ENCODE measurements at regions not wholly inside any gene's neighbourhood (a gene's known extent, or its start where the extent isn't known, plus 50 kb on each side); places are given as distances from the start of the nearest gene placed in this dataset.
"Not testable (repeated sequence)": the region's sequence is repeated elsewhere in the genome, so short reads cannot be mapped to it uniquely, and the experiment has no call there.

DNA sequence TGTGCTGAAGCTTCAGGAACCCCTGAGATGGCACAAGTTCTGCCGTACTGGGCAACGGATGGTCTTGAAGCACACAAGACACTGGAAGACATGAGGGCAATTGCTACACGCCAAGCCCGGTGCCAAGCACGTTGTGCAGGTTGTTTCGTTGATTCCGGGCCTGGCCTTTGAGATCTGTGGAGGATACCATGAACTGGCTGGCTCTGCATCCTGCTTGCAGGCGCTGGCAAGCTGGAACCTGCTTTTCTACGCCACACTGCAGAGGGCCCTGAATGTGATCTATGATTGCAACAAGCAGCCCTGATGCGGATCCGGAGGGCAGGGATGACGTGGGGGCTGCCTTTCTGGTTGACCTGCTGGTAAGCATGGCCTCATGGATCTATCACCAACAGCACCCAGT lies 262.5 kb upstream of the ATP10A start:
- no peaks in the 10 kb centered on the region for H3K36me3 ChIP-seq (ENCODE audit: insufficient read depth, low read length)
- POLR2A ChIA-PET: no interaction called here
- no peak overlapping the region for H3K4me3 Mint-ChIP-seq
- no peaks in the 10 kb centered on the region for H3K9me3 Mint-ChIP-seq
- H3K27ac ChIP-seq (ENCODE audit: low read depth, low read length): no peak overlapping the region
- H3K9me3 ChIP-seq (ENCODE audit: low read length): no peaks in the 10 kb centered on the region
- H3K27me3 Mint-ChIP-seq: peaks cover 3 to 5% of the 10 kb centered on the region in 2 donors
- no peak overlapping the region for H3K4me3 ChIP-seq (ENCODE audit: low read length)
- DNase-seq: no peak
- no peaks in the 10 kb centered on the region for H3K27me3 ChIP-seq (ENCODE audit: insufficient read depth, low read length, poor library complexity, severe bottlenecking)
- no peaks in the 10 kb centered on the region for H3K36me3 Mint-ChIP-seq
- H3K4me1 ChIP-seq (ENCODE audit: insufficient read depth, low read length): no peaks in the 10 kb centered on the region
- H3K27ac Mint-ChIP-seq: no peak overlapping the region
- H3K4me1 Mint-ChIP-seq: no peaks in the 10 kb centered on the region
- CTCF ChIA-PET: no interaction called here

DNA sequence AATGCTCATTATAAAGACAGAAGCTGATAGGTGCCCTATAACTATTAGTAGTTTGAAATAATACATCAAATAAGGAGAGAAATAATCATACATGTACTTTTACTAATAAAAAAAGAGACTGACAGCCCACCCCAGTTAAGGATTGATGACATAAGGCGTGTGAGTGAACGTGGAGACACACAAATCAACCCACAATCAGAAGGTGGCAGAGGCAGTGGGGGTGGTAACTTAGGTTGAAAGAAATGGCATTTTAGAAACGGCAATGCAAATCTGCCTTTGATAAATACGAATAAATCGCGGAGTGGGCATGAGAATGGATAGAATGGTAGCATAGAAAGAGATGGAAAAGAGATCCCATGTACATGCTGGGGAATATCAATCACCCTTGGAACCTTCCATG lies 256.2 kb upstream of the ATP10A start:
- POLR2A ChIA-PET: no interaction called here
- Histone ChIP-seq H3K36me3 (ENCODE audit: insufficient read depth, low read length) (no peaks in the 10 kb centered on the region), H3K9me3 (ENCODE audit: low read length) (no peaks in the 10 kb centered on the region), H3K27ac (ENCODE audit: low read depth, low read length) (no peak overlapping the region), H3K4me1 (ENCODE audit: insufficient read depth, low read length) (no peaks in the 10 kb centered on the region), H3K4me3 (ENCODE audit: low read length) (no peak overlapping the region), H3K27me3 (ENCODE audit: insufficient read depth, low read length, poor library complexity, severe bottlenecking) (no peaks in the 10 kb centered on the region)
- CTCF ChIA-PET: no interaction called here
- no peaks in the 10 kb centered on the region for H3K36me3 Mint-ChIP-seq
- H3K27me3 Mint-ChIP-seq: no peaks in the 10 kb centered on the region
- H3K4me3 Mint-ChIP-seq: no peak overlapping the region
- DNase-seq: no peak
- no peak overlapping the region for H3K27ac Mint-ChIP-seq
- no peaks in the 10 kb centered on the region for H3K4me1 Mint-ChIP-seq
- H3K9me3 Mint-ChIP-seq: peaks cover 0 to 4% (median 0%) of the 10 kb centered on the region in 5 donors

DNA sequence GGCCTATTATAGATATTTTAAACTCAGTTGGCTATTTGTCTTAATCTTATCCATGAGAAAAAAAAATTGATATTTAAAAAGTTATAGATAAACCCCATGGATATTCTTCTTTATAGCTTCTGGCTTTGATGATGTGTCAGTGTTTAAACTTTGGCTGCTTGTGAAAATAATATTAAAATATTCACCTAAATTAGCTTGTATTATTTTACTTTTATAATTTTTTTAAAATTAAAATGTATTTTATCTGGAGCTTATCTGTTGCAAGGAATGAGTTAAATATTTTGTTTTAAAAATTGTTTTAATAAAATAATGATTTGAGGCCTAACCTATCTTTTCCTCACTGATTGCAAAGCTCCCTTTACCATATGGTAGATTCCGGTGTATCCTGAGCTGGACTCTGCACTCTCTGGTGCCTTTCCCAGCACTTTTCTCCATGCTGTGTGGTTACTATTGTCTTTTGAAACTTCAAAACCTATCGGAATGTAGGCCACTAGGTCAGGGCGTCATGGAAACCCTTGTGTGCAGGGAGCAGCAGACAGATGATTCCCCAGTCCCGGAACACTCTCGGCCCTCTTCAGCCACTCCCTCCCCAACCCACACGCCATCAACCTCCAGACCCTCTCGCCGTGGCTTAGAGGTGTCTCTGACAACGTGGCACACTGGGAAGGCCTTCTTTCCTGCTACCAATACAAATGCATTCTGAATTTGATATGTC lies 252.3 kb upstream of the ATP10A start:
- Histone ChIP-seq H3K4me3 (ENCODE audit: low read length) (no peak overlapping the region), H3K36me3 (ENCODE audit: insufficient read depth, low read length) (no peaks in the 10 kb centered on the region), H3K27ac (ENCODE audit: low read depth, low read length) (no peak overlapping the region), H3K4me1 (ENCODE audit: insufficient read depth, low read length) (no peaks in the 10 kb centered on the region), H3K9me3 (ENCODE audit: low read length) (no peaks in the 10 kb centered on the region), H3K27me3 (ENCODE audit: insufficient read depth, low read length, poor library complexity, severe bottlenecking) (no peaks in the 10 kb centered on the region)
- CTCF ChIA-PET: no interaction called here
- no peaks in the 10 kb centered on the region for H3K4me1 Mint-ChIP-seq
- POLR2A ChIA-PET: no interaction called here
- no peak for DNase-seq
- no peaks in the 10 kb centered on the region for H3K27me3 Mint-ChIP-seq
- no peak overlapping the region for H3K4me3 Mint-ChIP-seq
- H3K9me3 Mint-ChIP-seq: peaks cover 0 to 4% (median 0%) of the 10 kb centered on the region in 5 donors
- H3K36me3 Mint-ChIP-seq: no peaks in the 10 kb centered on the region
- H3K27ac Mint-ChIP-seq: no peak overlapping the region

DNA sequence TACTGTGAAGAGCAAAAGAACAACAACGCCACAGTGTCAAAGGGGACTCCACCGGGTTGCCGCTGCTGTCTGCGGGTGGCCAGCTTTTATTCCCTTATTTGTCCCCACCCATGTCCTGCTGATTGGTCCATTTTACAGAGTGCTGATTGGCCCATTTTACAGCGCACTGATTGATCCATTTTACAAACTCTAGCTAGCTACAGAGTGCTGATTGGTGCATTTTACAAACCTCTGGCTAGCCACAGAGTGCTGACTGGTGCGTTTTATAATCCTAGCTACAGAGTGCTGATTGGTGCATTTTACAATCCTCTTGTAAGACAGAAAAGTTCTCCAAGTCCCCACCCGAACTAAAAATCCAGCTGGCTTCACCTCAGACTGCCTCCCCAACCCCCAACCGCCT lies 251.0 kb upstream of the ATP10A start:
- H3K9me3 ChIP-seq (ENCODE audit: low read length); H3K27ac ChIP-seq (ENCODE audit: low read depth, low read length); H3K4me3 ChIP-seq (ENCODE audit: low read length); CTCF ChIA-PET; H3K27me3 Mint-ChIP-seq; H3K4me1 ChIP-seq (ENCODE audit: insufficient read depth, low read length); DNase-seq; H3K27me3 ChIP-seq (ENCODE audit: insufficient read depth, low read length, poor library complexity, severe bottlenecking); H3K36me3 Mint-ChIP-seq; POLR2A ChIA-PET; H3K36me3 ChIP-seq (ENCODE audit: insufficient read depth, low read length); H3K4me1 Mint-ChIP-seq; H3K9me3 Mint-ChIP-seq; H3K27ac Mint-ChIP-seq: not testable (repeated sequence)
- peak overlapping the region in 1 of 7 donors; percentile 32 for H3K4me3 Mint-ChIP-seq

DNA sequence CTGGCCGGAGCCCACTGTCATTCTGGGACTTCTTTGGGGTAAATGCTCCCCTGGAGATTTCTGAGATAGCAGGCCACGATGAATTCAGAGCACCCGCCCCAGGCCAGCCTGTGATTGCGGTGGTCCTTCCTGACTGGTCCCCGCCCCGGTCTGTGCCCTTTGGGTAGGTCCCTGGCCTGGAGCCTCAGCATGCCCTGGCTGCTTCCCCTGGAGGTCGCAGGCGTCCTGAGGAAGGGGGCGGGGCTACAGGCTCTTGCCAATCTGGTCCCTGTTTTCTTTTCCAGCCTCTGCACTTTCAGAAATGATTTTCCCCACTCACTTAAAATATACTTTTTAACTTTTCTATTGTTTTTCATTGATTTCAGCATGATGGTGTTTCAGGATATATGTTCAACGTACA lies 250.2 kb upstream of the ATP10A start:
- DNase-seq: no peak
- H3K36me3 ChIP-seq (ENCODE audit: insufficient read depth, low read length): no peaks in the 10 kb centered on the region
- Mint-ChIP-seq H3K9me3 (peaks cover 0 to 2% (median 0%) of the 10 kb centered on the region in 5 donors), H3K4me3 (no peak overlapping the region), H3K4me1 (no peaks in the 10 kb centered on the region), H3K36me3 (no peaks in the 10 kb centered on the region), H3K27me3 (no peaks in the 10 kb centered on the region), H3K27ac (no peak overlapping the region)
- no peaks in the 10 kb centered on the region for H3K4me1 ChIP-seq (ENCODE audit: insufficient read depth, low read length)
- no peaks in the 10 kb centered on the region for H3K27me3 ChIP-seq (ENCODE audit: insufficient read depth, low read length, poor library complexity, severe bottlenecking)
- no peak overlapping the region for H3K4me3 ChIP-seq (ENCODE audit: low read length)
- H3K27ac ChIP-seq (ENCODE audit: low read depth, low read length): no peak overlapping the region
- POLR2A ChIA-PET: no interaction called here
- H3K9me3 ChIP-seq (ENCODE audit: low read length): no peaks in the 10 kb centered on the region
- CTCF ChIA-PET: no interaction called here

DNA sequence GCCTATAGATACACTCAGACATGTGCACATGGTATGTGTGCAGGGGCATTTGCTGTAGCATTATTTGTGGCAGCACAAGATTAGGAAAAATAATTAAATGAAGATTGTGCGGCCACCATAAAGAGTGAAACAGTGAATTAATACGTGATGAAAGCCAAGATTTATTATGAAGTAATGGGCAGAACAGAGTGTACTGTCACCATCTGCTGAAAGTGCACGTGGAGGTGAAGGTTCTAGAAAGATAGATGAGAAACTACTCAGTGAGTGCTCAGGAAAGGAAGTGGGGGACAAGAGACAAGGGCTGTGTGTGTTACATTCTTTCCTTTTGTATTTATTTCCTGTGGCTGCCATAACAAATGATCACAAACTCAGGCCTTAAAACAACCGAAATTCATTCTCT lies 246.1 kb upstream of the ATP10A start:
- Mint-ChIP-seq H3K9me3 (peaks cover 0 to 10% (median 9%) of the 10 kb centered on the region in 5 donors), H3K4me3 (no peak overlapping the region), H3K4me1 (no peaks in the 10 kb centered on the region), H3K27ac (no peak overlapping the region), H3K36me3 (no peaks in the 10 kb centered on the region), H3K27me3 (peaks cover 0 to 3% of the 10 kb centered on the region in 2 donors)
- no peaks in the 10 kb centered on the region for H3K4me1 ChIP-seq (ENCODE audit: insufficient read depth, low read length)
- no peaks in the 10 kb centered on the region for H3K9me3 ChIP-seq (ENCODE audit: low read length)
- DNase-seq: no peak
- no peaks in the 10 kb centered on the region for H3K27me3 ChIP-seq (ENCODE audit: insufficient read depth, low read length, poor library complexity, severe bottlenecking)
- H3K36me3 ChIP-seq (ENCODE audit: insufficient read depth, low read length): no peaks in the 10 kb centered on the region
- CTCF ChIA-PET: no interaction called here
- H3K4me3 ChIP-seq (ENCODE audit: low read length): no peak overlapping the region
- no peak overlapping the region for H3K27ac ChIP-seq (ENCODE audit: low read depth, low read length)
- POLR2A ChIA-PET: no interaction called here

DNA sequence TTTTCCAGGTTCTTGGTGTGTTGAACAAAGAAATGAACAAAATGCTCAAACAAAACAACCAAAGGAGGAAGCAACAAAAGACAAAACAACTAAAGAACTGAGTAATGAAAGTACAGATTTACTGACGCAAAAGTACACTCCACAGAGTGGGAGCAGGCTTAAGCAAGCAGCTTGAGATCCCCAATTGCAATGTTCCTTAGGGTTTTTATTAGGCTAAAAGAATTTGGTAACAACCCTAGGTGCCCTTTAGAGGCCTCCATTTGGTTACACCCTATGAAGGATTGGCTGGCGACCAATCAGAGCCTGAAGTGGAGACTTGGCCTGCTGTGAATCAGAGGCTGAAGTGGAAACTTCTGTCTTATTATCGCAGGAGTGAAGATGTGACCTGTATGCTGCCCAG lies 243.4 kb upstream of the ATP10A start:
- Mint-ChIP-seq H3K27me3 (peaks cover 3 to 4% of the 10 kb centered on the region in 2 donors), H3K4me3 (peak overlapping the region in 1 of 7 donors; percentile 27), H3K4me1 (no peaks in the 10 kb centered on the region), H3K9me3 (peaks cover 0 to 10% (median 9%) of the 10 kb centered on the region in 5 donors), H3K27ac (no peak overlapping the region), H3K36me3 (no peaks in the 10 kb centered on the region)
- ChIA-PET CTCF (no interaction called here), POLR2A (no interaction called here)
- no peaks in the 10 kb centered on the region for H3K9me3 ChIP-seq (ENCODE audit: low read length)
- H3K36me3 ChIP-seq (ENCODE audit: insufficient read depth, low read length): no peaks in the 10 kb centered on the region
- H3K27ac ChIP-seq (ENCODE audit: low read depth, low read length): no peak overlapping the region
- no peaks in the 10 kb centered on the region for H3K27me3 ChIP-seq (ENCODE audit: insufficient read depth, low read length, poor library complexity, severe bottlenecking)
- no peak overlapping the region for H3K4me3 ChIP-seq (ENCODE audit: low read length)
- no peak for DNase-seq
- H3K4me1 ChIP-seq (ENCODE audit: insufficient read depth, low read length): no peaks in the 10 kb centered on the region

DNA sequence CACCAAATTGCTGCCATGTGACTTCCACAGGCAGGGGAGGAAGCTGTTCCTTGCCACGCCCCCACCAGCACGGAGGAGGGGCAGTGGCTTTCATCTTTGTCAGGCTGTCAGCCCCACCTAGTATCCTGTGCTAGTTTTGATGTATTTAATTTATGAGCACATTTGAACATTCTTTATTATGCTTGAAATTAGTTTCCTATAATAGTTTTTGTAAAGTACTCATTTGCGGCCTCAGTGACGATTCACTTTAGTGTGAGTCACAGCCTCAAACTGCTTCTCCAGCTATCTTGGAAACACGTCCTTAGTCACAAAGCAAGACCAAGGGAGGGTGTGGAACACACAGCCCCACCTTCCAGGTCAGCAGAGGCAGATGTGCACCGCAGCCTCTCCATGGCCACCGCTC lies 239.9 kb upstream of the ATP10A start:
- CTCF ChIA-PET: no interaction called here
- no peak overlapping the region for H3K27ac ChIP-seq (ENCODE audit: low read depth, low read length)
- no peak overlapping the region for H3K27ac Mint-ChIP-seq

DNA sequence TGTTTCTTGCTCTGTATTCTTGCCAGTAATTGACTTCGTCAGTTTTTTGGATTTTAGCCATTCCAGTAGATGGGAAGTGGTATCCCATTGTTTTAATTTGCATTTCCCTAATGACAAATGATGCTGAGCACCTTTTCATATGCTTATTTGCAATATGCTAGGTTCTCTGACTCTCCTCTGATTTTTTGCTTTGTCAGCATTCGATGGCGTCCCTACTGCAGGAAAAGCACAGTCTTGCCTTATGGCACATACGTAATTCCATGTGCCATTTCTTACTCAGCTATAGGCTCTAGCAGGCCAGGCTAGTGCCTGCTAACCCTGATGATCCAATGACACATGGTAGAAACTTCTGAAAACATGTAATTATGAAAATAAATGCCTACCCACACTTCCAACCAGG lies 239.2 kb upstream of the ATP10A start:
- DNase-seq: no peak
- CTCF ChIA-PET: no interaction called here
- H3K36me3 Mint-ChIP-seq: no peaks in the 10 kb centered on the region
- Histone ChIP-seq H3K4me1 (ENCODE audit: insufficient read depth, low read length) (no peaks in the 10 kb centered on the region), H3K27me3 (ENCODE audit: insufficient read depth, low read length, poor library complexity, severe bottlenecking) (no peaks in the 10 kb centered on the region), H3K4me3 (ENCODE audit: low read length) (no peak overlapping the region), H3K9me3 (ENCODE audit: low read length) (no peaks in the 10 kb centered on the region), H3K27ac (ENCODE audit: low read depth, low read length) (no peak overlapping the region), H3K36me3 (ENCODE audit: insufficient read depth, low read length) (no peaks in the 10 kb centered on the region)
- peaks cover 3 to 8% of the 10 kb centered on the region in 2 donors for H3K27me3 Mint-ChIP-seq
- peaks cover 0 to 10% (median 9%) of the 10 kb centered on the region in 5 donors for H3K9me3 Mint-ChIP-seq
- no peak overlapping the region for H3K27ac Mint-ChIP-seq
- POLR2A ChIA-PET: no interaction called here
- no peaks in the 10 kb centered on the region for H3K4me1 Mint-ChIP-seq
- no peak overlapping the region for H3K4me3 Mint-ChIP-seq

More for the DNA sequence above, 239.9 kb upstream of the ATP10A start:
- Mint-ChIP-seq H3K27me3 (peaks cover 3 to 8% of the 10 kb centered on the region in 2 donors), H3K4me3 (no peak overlapping the region), H3K4me1 (no peaks in the 10 kb centered on the region), H3K9me3 (peaks cover 0 to 10% (median 9%) of the 10 kb centered on the region in 5 donors), H3K36me3 (no peaks in the 10 kb centered on the region)
- Histone ChIP-seq H3K4me3 (ENCODE audit: low read length) (no peak overlapping the region), H3K4me1 (ENCODE audit: insufficient read depth, low read length) (no peaks in the 10 kb centered on the region), H3K36me3 (ENCODE audit: insufficient read depth, low read length) (no peaks in the 10 kb centered on the region), H3K27me3 (ENCODE audit: insufficient read depth, low read length, poor library complexity, severe bottlenecking) (no peaks in the 10 kb centered on the region), H3K9me3 (ENCODE audit: low read length) (no peaks in the 10 kb centered on the region)
- POLR2A ChIA-PET: no interaction called here
- no peak for DNase-seq

Data from CD8-positive, alpha-beta memory T cell (primary cell).